A549 (cell line): ENCODE measurements at regions not wholly inside any gene's neighbourhood (a gene's known extent, or its start where the extent isn't known, plus 50 kb on each side); places are given as distances from the start of the nearest gene placed in this dataset.

Experiments
- CTCF ChIP-seq: fragments of >200 bp; sonication (Bioruptor Twin); formaldehyde crosslinking; IDR thresholded peaks from 3 replicates; pipeline ENCODE4 v1.5.1; 2016
- PHF8 ChIP-seq: fragments of 200-600 bp; sonication (generic); IDR thresholded peaks from 2 replicates; pipeline ENCODE4 v1.6.1; 2016; ENCODE audit warnings: low read depth, mild to moderate bottlenecking, antibody characterized with exemption, moderate library complexity, borderline replicate concordance

GRCh38 chr1:4149831-4150230 is 249.8 kb upstream of the C1orf174 start:
- TF ChIP-seq PHF8 (no peak), CTCF (no peak)
